GM21526 (cell line): ENCODE measurements at regions not wholly inside any gene's neighbourhood (a gene's known extent, or its start where the extent isn't known, plus 50 kb on each side); places are given as distances from the start of the nearest gene placed in this dataset.

Experiments used
- ATAC-seq: cut with Tn5 transposase; IDR thresholded peaks from one replicate; pipeline ENCODE4 v1.9.1; 2021; ENCODE audit warnings: moderate library complexity; ENCODE audit not compliant: unreplicated experiment, low FRiP score

- no peak for ATAC-seq
Measured at GRCh38 chr14:42731480-42731879, 1124.8 kb downstream of the LRFN5 start.

GRCh38 chr14:42729681-42730080 is 1123.0 kb downstream of the LRFN5 start:
- no peak for ATAC-seq

- ATAC-seq = no peak
Measured at GRCh38 chr14:42719391-42719790, 1112.7 kb downstream of the LRFN5 start.

GRCh38 chr14:42715316-42715715 is 1108.6 kb downstream of the LRFN5 start:
- ATAC-seq = no peak

- no peak for ATAC-seq
Measured at GRCh38 chr14:42710071-42710470, 1103.4 kb downstream of the LRFN5 start.

- ATAC-seq = no peak
Measured at GRCh38 chr14:42703501-42703900, 1096.8 kb downstream of the LRFN5 start.

- ATAC-seq = no peak
Measured at GRCh38 chr14:42687421-42687820, 1080.7 kb downstream of the LRFN5 start.

GRCh38 chr14:42683707-42684106 is 1077.0 kb downstream of the LRFN5 start:
- no peak for ATAC-seq

GRCh38 chr14:42676636-42677035 is 1070.0 kb downstream of the LRFN5 start:
- no peak for ATAC-seq

- ATAC-seq = no peak
Measured at GRCh38 chr14:42673963-42674362, 1067.3 kb downstream of the LRFN5 start.

GRCh38 chr14:42671636-42672035 is 1065.0 kb downstream of the LRFN5 start:
- ATAC-seq = no peak

- ATAC-seq = no peak
Measured at GRCh38 chr14:42665083-42665482, 1058.4 kb downstream of the LRFN5 start.

- ATAC-seq = no peak
Measured at GRCh38 chr14:42664190-42664589, 1057.5 kb downstream of the LRFN5 start.

- no peak for ATAC-seq
Measured at GRCh38 chr14:42654707-42655106, 1048.0 kb downstream of the LRFN5 start.

GRCh38 chr14:42642787-42643186 is 1036.1 kb downstream of the LRFN5 start:
- ATAC-seq = no peak

- no peak for ATAC-seq
Measured at GRCh38 chr14:42633504-42634095, 1026.9 kb downstream of the LRFN5 start.

GRCh38 chr14:42629553-42629952 is 1022.9 kb downstream of the LRFN5 start:
- no peak for ATAC-seq

- no peak for ATAC-seq
Measured at GRCh38 chr14:42628602-42629001, 1021.9 kb downstream of the LRFN5 start.

GRCh38 chr14:42626986-42627385 is 1020.3 kb downstream of the LRFN5 start:
- ATAC-seq = no peak

- ATAC-seq = no peak
Measured at GRCh38 chr14:42624980-42625761, 1018.5 kb downstream of the LRFN5 start.

GRCh38 chr14:42617005-42617404 is 1010.3 kb downstream of the LRFN5 start:
- ATAC-seq = no peak

GRCh38 chr14:42606839-42607238 is 1000.2 kb downstream of the LRFN5 start:
- no peak for ATAC-seq
